ENCODE measurements at regions not wholly inside any gene's neighbourhood (a gene's known extent, or its start where the extent isn't known, plus 50 kb on each side); places are given as distances from the start of the nearest gene placed in this dataset.

DNA sequence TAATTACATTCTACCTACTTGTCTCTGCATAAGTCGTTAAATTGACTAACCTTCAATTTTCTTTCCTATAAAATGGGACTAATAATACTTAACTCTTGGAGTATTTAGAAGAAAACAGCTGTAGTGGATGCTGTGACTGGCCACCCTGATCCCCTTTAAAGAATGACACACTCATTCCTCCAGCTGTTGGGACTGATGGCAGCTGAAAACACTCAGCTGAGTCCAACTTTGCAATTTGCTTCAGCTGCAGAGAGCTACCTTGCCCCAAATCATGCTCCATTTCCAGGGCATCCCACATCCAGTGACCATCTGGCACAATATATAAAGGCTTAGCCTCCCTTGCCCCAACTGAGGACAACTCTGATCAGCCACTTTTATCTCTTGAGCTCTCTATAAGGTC lies 89.1 kb downstream of the MID1IP1 start:
- DNase-seq, result no peak

DNA sequence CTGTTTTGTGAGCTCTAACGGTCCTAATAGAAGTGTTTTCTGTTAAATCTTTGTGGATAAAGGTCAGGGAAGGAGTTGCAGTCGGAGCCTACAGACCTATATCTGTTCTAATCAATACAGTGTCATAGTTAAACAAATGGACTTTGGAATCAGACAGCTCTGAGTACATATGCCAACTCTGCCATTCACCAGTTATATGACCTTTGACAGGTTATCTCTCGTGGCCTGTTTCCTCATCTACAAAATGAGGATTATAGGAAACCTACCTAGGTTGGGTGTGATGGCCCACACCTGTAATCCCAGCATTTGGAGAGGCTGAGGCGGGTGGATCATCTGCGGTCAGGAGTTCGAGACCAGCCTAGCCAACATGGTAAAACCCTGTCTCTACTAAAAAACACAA lies 89.7 kb downstream of the MID1IP1 start:
- no peak for DNase-seq

DNA sequence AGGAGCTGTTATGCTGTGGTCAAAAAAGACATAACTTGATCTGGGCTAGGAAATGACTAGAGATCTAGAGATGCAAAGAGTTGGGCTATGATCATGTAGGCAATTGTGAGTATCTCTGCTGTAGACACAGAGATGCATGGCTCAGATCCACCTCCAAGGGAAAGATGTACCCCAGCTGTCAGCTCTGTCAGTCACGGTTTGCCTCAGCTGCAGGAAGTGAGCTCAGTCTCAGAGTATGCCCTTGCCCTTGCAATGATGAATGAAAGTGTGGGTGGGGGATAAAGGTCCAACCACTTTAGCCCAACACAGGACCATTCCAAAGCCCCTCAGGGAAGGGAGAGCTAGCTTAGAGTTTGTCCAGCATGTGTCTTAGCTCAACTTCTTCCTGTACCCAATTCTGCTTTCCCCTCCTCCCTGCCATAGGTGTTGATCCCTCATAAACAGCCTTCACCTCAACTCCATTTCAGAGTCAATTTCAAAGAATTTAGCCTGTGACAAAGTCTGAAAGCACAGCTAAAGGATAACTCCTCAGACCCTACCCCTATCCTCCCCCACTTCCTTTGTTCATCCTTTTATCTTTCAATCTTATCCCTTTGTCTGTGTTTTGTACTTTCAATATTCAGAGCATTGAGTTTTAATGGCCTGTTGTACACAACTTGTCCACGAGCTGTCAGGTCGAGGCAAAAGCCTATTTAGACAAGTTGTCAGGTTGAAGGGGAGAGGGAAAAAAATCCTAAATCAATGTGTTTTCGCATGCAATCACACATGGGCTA lies 90.6 kb downstream of the MID1IP1 start:
- no peak for DNase-seq

DNA sequence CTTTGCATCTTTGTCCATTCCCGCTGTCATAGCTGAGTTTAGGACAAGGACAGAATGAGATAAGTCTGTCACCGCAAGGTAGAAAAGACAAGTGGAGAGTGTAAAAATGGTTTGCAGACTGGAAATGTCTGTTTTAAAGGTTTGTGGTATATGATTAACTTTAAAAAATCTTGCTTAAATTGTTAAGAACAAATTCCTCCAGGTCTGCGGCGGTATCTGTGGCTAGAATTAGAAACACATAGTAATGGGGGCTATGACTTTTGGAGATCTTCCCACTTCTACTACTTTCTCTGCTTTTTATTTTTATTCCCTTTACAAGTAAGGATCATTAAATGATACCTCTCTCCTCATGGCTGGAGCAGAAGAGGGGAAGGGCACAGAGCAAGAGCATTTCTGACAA lies 92.2 kb downstream of the MID1IP1 start:
- no peak for DNase-seq

DNA sequence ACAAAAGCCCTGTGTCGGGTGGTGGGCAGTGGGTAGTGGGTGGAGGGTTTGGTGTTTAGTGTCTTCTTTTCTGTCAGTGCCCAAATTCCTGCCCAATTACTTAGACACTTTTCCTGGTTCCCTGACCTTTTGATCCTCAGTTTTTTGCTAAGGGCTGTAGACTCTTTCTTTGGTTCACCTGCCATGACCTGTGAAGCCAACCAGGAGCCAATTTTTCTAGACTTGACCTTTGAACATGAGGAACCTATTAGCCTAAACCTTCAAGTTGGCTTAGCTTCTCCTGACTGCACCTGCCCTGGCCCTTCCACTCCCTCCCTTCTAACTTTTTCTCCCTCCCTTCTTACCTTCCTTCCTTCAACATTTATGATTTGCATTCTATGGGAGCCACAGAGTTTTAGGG lies 94.5 kb downstream of the MID1IP1 start:
- no peak for DNase-seq

DNA sequence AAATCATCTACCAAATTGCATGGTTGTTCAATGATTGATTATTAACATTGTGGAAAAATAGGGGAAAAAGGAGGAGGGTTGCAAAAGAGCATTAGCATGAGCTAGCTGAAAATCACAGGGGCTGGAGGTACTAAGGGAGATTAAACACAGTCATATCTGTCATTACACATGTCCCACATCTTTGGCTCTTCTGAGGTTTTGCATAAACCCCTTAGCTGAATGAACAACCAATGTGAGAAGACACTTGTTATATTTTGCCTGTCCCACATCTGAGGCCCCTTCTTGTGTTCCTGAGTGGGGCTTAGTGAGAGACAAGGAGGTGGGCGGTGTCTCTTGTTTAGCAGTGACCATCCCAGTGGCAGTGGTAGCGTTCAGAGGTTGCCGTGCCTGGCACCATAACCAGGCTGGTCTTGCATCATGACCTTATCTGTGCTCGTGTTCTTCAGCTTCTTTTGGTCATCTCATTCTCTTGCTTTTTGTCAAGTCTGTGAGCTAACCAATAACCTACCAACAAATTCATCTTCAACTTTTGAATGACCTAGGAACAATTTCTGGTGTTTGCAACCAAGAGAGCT lies 95.6 kb downstream of the MID1IP1 start:
- DNase-seq, result no peak

DNA sequence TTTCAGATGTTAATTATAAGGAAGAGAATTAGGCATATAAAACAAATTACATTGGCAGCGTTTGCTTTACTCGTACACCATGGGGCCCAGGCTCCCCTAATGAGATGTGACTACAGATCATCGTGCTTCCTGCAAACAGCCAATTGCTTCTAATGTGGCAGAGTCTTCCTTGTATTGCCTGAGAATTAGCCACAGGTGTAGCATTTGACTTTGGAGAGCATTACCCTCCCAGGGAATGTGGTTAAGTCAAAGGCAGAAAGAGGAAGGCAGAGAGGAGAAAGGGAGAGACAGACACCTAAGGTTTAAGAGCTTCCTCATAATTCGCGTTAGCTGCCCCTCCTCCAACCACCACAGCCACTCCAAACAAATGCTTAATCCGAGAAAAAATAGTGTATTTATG lies 97.0 kb downstream of the MID1IP1 start:
- no peak for DNase-seq

DNA sequence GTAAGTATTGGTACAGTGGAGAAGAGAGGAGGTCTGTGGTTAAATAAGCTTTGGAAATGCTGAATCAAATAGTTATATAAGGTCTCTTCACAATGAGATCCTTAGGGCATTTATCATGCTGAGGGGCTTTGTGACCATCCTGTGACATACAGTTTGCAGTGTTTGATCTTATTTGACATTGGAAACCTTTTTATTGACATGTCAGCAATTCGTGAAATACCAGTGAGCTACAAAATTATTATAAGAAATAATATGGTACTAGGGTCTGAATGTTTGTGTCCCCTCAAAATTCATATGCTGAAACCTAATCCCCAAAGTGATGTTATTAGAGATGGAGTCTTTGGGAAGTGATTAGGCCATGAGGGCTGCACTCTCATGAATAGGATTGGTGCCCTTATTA lies 98.4 kb downstream of the MID1IP1 start:
- no peak for DNase-seq

DNA sequence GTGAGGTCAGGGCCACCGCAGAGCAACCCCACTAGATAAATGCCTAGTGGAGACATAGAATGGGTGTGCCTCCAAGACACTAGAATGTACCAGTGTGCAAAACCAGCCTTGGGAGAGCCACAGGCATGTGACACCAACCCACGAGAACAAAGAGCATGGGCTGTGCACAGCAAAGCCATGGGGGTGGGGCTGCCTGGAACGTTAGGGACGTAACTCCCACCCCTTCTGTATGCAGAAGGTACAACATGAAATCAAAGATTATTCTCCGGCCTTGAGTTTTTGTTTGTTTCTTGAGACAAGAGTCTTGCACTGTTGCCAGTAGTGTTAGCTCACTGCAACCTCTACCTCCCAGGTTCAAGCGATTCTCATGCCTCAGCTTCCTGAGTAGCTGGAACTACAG lies 99.5 kb downstream of the MID1IP1 start:
- no peak for DNase-seq

DNA sequence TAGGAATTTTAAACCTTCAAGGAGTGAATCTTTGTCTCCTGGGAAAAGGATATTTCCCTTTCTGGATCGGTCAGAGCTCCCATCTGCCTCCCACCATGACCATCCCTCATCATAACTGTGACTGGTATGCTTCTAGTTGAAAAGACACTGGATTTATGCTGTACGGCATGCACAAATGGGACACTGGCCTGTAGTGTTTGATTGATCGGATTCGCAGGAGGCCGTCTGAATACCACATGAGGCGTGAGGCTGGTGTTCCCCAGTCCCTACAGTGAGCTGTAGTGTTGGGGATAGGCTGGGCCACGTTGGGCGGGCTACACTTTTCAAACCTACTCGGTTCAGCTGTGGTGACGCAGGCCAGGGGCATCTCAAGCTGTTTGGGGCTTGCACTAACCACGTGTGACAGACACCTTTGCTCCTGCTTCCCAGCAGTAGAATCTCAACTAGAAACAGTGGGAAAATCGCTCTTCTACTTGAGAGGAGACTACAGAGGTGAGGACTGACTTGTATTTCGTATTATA lies 101.8 kb downstream of the MID1IP1 start:
- DNase-seq, result no peak

DNA sequence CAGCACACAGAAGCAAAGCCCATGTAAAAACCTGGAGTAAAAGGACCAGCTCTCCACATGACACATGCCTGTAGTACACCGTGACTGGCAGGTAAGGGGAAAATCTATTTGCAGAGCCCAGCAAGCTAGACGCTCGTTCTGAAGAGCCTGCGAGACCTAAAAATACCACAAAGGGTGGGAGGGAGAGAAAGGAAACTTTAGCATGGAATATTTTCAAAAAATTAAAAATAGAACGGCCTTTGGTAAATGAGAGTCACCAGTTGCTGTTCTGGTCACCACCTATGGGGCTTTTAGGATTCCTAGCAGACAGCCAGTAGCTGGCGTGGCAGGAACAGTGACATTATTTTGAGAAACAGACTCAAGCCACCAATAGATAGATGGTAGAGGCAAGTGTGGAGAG lies 115.5 kb downstream of the MID1IP1 start:
- DNase-seq, result no peak

DNA sequence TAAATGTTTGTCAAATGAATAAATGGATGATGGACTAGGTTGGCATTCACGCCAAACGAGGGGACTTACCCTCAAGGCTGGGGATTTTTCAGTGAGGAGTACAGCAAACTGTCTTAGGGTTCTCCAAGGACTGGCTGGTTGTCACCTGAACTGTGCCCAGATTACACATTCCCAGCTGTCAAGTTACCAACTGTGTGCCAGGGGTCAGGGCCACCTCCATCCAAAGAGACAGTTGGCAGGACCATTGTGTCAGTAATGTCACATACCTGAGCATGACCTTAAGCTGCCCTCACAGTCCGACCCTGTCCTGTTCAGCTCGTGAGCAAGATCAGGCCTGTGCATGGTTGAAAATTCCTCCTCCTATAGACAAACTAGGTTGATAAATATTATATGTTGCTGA lies 116.7 kb downstream of the MID1IP1 start:
- DNase-seq, result no peak

DNA sequence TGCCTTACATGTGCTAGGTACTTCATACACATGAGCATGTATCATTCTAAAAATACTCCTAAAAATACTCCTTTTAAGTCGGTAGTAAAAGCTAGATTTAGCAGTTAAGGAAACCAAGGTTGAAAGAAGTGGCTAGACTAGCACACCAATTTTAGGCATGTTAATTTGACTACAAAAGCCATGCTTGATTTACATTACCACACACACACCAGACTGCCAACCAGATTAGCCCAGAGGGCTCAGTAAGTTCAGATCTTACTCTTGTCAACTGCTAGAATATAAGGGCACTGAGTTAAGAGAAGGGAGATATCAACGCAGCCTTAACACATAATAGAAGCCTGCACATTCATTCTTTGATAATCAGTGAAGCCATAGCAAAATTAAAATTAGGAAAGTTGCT lies 117.9 kb downstream of the MID1IP1 start:
- DNase-seq, result no peak

DNA sequence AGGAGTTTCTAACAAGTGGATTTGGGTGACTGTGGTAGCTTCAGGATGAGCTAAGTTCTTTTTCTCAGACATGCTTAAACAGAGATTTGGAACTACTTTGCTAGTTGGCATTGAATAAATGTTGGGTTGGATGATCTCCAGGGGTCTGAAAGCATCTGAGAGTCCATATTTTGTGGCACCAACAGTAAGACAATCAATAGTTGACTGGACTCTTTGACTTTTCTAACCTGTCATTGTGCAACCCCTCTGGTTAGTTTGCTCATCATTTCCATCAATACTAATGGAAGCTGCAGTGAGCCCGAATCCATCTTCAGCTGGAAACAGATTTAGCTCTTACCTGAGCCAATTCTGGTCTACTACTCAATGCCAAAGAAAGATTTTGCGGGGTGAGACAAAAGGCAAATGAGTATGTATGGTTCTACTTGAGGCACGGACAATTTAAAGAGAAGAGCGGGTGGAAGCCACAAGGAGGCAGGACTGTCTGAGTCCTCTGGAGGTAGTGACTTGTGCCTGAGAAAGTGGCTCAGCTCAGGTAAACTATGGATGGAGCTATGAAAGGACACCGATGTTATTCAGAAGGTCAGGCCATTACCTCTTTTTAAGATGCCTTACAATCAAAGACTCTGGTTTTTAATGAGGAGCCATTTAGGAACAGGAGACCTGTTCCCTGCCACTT lies 118.7 kb downstream of the MID1IP1 start:
- no peak for DNase-seq

DNA sequence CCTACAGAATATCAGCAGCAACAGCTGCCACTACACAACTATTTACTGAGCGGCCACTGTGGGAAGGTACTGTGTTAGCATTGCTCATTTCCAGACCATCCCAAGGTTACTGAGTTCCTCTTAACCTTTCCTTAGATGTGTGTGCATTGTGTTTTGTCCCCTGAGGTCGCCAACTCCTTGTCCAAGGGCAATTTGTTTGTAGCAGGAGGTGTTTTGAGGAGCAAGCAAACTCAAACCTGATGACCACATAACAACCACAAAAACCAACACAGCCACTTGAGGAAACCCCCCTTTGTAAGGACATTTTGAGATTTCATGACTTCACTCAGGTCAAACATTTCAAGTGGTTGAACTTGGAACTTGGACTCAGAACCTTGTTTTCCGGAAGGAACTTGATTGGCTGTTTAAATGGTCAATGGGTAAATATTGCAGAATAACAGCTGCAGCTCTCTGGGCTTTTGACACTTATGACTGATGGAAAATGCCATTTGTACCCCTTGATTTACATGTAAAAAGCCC lies 122.3 kb downstream of the MID1IP1 start:
- DNase-seq, result no peak

DNA sequence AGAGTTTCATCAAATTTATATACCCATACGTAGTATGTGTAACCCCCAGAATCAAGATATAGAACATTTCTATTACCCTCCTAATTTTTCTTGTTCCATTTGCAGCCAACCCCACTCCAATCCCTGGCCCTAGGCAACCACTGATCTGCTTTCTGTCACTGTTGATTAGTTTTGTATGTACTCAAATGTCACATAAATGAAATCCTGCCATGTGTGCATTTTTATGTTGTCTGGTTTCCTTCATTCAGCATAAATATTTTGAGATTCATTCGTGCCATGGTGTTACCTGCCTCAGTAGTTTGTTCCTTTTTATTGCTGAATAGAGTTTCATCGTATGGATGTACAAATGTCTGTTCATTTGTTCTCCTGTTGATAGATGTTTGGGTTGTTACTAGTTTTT lies 126.3 kb downstream of the MID1IP1 start:
- DNase-seq, result no peak

DNA sequence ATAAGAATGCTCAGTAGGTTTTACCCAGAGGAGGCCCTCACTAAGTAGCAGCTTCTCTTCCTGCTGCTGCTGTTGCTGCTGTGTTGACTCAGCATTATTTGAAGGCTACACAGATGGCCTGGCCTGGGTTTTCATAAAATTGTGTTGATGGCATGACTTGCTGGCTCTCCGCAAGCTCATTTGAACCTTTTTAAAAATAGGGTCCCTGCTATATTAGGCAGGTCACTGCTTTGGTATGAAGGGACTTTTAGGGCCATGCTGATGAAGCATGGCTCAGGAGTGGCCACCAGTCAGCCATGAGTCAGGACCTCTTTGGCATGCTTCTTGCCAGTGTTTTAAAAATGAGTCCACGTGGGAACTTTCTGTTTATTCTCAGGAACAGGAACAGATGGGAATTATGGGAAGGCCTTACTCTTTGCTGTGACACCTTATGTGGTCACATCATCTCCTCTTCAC lies 128.7 kb downstream of the MID1IP1 start:
- DNase-seq, result no peak

DNA sequence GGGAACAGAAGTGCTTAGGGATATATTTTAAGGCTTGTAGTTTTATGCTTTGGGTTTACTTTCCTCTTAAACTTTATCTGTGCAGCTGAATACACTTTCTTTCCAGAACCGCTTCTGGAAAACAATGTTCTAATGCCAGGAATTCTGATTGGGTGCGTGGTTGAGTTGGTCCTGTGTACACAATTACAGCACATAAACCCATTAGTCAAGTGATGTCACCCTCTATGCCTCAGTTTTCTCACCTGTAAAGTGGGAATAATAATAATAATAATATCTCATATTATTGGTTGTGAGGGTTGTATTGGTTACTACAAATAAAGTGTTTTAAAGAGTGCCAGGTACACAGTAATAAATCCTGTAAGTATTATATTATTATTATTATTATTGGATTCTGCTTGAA lies 129.2 kb downstream of the MID1IP1 start:
- no peak for DNase-seq

DNA sequence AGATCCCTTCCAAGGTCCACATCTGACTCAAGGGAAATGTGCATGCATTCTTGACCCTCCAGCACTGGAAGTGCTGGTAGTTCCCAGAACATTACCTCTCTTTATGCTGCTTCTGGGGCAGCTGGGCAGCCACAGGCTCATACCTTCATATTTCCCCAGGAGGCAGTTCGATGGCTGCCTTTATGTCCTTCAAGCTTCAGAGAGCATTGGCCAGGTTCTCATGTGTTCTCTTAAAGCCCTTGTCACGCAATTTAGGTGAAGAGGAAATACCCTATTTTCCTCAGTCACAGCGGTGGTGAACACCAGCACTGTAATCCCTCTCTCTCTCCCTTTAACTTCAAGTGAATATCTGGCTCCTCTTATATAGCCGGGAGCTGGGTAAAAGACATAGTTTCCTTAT lies 134.3 kb downstream of the MID1IP1 start:
- DNase-seq, result no peak

DNA sequence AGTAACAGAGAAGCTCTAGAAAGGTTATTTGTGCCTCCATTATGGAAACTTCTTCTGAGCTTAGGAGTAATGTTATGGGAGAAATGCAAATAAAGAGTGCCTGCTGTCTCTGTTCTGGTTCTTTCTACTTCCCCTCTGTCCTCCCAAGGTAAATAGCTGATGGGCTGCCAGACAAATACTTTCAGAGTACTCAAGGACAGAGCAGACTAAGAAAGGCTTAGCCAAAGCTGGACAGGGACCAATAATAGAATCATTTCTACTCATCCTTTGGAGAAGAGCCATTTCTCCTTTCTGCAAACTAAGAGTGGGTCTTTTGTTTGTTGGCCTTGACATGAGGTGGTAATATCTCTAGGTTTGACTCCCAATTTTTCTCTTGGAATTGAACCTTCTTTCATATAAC lies 136.1 kb downstream of the MID1IP1 start:
- DNase-seq, result no peak

DNA sequence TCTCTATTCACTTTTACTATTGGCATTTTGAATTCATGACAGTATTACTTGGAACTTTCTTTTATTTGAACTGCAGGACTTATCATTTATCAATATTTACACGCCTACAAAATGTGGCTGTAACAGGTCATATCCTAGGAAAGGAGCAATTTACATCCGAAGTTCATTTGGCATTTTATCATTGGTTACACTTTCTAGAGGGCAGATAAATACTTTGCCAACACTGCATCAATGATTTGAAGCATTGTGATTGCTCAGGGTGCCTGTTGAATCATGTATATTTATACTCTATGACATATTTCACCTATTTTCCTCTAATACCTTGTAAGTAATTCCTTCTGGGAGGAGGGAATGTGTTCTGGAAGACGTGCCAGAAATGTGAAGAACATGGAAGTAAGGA lies 136.7 kb downstream of the MID1IP1 start:
- DNase-seq, result no peak

DNA sequence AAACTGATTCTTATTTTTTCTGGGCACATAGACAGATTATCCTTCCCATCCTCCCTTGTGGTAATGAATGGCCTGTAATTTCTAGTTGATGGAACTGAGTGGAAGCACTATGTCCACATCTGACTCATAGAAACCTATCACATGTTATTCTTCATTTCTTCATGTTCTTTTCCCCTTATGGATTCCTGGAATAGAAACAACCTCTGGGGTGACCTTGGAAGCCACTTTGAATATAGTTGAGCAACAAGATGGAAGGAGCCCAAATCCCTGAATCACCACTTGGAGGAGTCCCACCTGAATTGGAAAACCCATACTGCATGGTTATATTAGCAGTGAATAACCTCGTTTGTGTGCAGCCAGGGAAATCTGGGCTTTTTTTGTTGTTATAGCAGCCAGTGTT lies 137.8 kb downstream of the MID1IP1 start:
- no peak for DNase-seq

DNA sequence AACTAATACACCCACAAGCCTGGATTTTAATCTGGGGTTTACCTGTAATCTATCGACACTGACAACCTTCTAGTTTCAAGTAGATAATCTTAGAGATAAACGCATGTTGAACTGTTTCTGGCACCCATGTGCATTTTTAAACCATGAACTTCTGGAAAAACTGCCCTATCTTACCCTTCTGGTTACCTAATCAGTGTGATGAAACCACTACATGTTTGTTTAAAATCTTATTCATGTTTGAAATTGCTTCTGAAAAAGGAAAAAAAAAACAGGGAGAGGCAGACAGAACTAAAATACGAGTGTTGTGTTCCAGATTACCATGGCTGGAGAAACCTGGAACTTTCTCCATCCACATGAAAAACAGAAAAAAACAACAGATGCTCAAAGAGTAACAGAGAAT lies 139.3 kb downstream of the MID1IP1 start:
- no peak for DNase-seq

DNA sequence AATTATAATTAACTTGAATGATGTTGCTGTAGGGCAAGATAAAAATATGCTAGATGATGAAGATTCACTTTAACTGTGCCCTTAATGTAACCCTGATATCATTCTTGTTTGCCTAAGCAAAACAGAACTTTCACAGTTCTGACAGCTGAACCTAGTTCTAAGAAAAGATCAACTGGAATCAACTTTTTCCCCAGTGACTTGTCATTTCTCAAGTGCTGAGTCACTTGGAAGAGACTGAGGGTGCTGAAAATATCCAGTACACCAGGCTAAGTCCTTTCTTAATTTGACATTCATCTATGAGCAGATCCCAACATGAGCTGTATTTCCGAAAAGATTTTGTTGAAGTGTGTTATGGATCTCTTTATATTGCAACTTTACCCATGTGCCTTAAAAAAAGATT lies 140.4 kb downstream of the MID1IP1 start:
- no peak for DNase-seq
